Coronary artery (tissue), 2 donors: ENCODE measurements at regions not wholly inside any gene's neighbourhood (a gene's known extent, or its start where the extent isn't known, plus 50 kb on each side); places are given as distances from the start of the nearest gene placed in this dataset.

ENCODE experiments used
- DNase-seq: peaks from one replicate; pipeline ENCODE4 v3.0.0-alpha.2; 2017; ENCODE audit warnings: low spot score
- H3K27ac ChIP-seq, 2 donors: fragments of 200-600 bp; sonication (generic); one replicate each; pipeline ENCODE4 v1.5.1; 2016 to 2019
- H3K4me3 ChIP-seq: fragments of 200-600 bp; sonication (generic); 2 replicates; pipeline ENCODE4 v1.5.1; 2016; ENCODE audit warnings: mild to moderate bottlenecking, moderate library complexity
- CTCF ChIP-seq: fragments of 200-600 bp; sonication (generic); IDR thresholded peaks from one replicate; pipeline ENCODE4 v1.5.1; 2019; ENCODE audit warnings: antibody characterized with exemption

GRCh38 chr6:154595538-154595937 lies 85.1 kb upstream of the CNKSR3 start:
- Histone ChIP-seq H3K4me3 (no peak overlapping the region), H3K27ac (no peak overlapping the region)
- no peak for DNase-seq
- no peak for TF ChIP-seq CTCF

GRCh38 chr6:154596009-154596408 lies 85.5 kb upstream of the CNKSR3 start:
- TF ChIP-seq CTCF = no peak
- no peak for DNase-seq
- no peak overlapping the region for H3K4me3 ChIP-seq
- no peak overlapping the region for H3K27ac ChIP-seq

GRCh38 chr6:154596701-154597100 lies 86.2 kb upstream of the CNKSR3 start:
- Histone ChIP-seq H3K4me3 (no peak overlapping the region), H3K27ac (no peak overlapping the region)
- no peak for DNase-seq
- TF ChIP-seq CTCF = no peak

- no peak for DNase-seq
- no peak for TF ChIP-seq CTCF
- H3K27ac ChIP-seq = no peak overlapping the region
- H3K4me3 ChIP-seq = no peak overlapping the region
Observed at GRCh38 chr6:154598399-154598798, 87.9 kb upstream of the CNKSR3 start.

- no peak for TF ChIP-seq CTCF
- H3K27ac ChIP-seq = no peak overlapping the region
- no peak for DNase-seq
- no peak overlapping the region for H3K4me3 ChIP-seq
Observed at GRCh38 chr6:154602296-154602695, 91.8 kb upstream of the CNKSR3 start.

- H3K27ac ChIP-seq = no peak overlapping the region
- no peak for DNase-seq
- H3K4me3 ChIP-seq = no peak overlapping the region
- TF ChIP-seq CTCF = no peak
Observed at GRCh38 chr6:154602708-154603107, 92.2 kb upstream of the CNKSR3 start.

- Histone ChIP-seq H3K27ac (no peak overlapping the region), H3K4me3 (no peak overlapping the region)
- no peak for DNase-seq
- no peak for TF ChIP-seq CTCF
Observed at GRCh38 chr6:154604119-154604518, 93.6 kb upstream of the CNKSR3 start.
